Medulla oblongata (tissue), 1 donor: ENCODE measurements at regions not wholly inside any gene's neighbourhood (a gene's known extent, or its start where the extent isn't known, plus 50 kb on each side); places are given as distances from the start of the nearest gene placed in this dataset.

Experiments
- DNase-seq: peaks from one replicate; pipeline ENCODE4 v3.0.0-alpha.2; 2015; ENCODE audit errors: extremely low spot score

DNA sequence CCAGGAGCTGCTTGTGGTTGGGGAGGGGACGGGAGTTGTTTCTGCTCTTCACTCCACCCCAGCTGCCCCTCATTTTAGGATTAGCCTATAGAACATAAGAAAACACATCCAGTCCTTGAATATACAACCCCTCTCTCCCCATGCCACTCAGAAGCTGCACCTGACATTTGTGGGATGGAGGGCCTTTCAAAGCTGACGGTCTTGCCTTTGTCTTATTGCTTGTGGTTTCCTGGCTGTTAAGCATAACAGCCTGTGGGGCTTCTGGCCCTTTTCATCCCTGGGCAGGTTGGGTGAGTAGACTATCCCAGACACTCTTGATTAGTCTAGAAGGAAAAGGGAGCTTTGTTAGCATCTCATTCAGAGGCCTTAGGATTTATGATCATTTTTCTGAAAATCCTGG is 407.6 kb upstream of the BOD1L1 start:
- no peak for DNase-seq

GRCh38 chr4:14043203-14043602 is 415.7 kb upstream of the BOD1L1 start:
- DNase-seq: no peak

GRCh38 chr4:14046642-14047041 is 419.1 kb upstream of the BOD1L1 start:
- no peak for DNase-seq

- no peak for DNase-seq
These were observed 420.3 kb upstream of the BOD1L1 start for GRCh38 chr4:14047840-14048239.

DNA sequence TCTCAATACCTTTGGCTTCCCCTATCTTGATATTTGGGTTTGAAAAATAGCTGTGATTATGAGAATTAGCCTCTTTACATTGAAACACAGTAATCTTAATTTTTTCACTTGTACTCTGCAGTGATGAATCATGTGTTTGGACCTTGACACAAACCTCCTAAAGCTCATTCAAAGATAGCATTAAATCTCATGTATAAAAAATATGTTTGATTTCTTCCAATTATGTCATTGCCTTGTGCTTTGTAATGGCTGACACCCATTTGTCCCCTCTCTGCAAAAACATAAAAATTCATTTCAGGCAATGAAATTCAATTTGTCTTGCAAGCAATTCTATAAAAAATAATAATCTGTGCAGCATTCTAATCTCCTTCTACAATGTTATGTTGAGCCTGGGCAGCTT is 422.4 kb upstream of the BOD1L1 start:
- DNase-seq: no peak

GRCh38 chr4:14053291-14053690 is 425.8 kb upstream of the BOD1L1 start:
- no peak for DNase-seq

- DNase-seq: no peak
These were observed 426.9 kb upstream of the BOD1L1 start for GRCh38 chr4:14054391-14054790.

DNA sequence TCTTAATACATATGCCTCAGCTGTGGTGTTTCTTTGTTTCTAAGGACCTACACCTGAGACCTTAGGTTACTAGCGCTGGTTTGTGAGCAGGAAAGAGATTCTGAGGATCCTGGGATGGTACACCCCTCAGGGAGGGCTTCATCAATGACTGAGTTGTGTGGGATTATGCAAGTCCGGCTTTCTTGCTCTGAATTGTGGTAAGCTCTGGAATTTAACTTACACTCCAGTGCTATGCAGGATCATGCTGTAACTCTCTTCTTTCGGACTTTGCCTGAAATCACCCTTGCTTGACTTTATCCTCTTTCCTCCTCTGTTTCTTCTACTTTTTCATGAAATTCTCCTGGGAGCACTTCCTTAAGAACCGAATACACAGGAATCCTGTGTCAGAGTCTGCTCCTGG is 431.5 kb upstream of the BOD1L1 start:
- no peak for DNase-seq

- no peak for DNase-seq
These were observed 437.5 kb upstream of the BOD1L1 start for GRCh38 chr4:14064984-14065383.

DNA sequence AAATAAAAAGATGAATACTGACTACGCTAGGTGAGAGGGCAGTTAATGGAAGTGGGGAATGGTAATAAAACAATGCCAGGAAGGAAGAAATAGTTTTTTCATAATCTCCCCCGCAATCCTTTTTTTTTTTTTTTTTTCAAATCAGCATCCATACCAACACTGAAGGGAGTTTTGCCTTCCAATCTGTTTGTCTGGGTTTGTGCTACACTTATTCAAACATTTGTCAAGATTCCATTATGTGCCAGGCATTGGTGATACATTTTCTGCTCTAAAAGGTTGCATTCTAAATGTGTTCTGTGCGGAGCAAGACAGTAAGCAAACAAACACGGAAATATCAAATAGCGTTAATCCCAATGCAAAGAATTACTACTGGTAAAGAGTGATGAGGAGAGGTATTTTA is 437.9 kb upstream of the BOD1L1 start:
- DNase-seq: no peak

DNA sequence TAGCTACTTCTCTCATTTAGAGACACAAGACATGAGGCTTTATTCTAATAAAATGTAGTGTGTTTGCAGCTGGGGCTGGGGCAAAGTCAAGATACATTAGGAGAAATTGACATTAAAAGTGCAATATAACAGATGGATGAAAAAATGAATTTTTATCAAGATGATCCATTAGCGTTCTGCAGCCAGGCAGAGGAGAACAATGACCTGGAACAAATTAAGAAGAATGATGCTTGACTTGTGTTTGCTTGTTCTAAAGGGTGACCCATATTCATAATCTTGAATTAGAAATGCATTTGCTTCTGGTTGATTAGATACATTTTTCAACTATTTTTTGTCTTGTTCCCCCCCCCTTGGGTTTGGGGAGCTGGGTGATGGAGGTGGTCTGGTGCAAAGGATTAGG is 439.5 kb upstream of the BOD1L1 start:
- DNase-seq: no peak

DNA sequence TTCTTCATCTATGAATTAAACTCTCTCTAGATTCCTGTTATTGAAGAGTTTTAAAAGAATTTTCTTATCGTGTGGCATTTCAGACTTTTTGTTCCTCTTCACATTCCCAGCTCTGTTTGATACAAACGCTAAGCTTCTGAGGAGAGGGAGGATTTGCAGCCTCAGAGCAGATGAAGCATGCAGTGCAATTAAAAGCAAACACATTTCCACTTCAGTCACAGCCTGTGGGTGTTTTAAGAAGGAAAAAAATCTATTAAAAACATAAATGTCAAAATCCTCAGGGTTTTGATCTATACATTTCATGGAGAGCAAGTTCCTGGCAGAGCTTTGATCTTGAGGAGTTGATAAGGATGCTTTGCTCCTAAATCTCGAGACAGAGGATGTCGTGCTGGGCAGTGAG is 442.4 kb upstream of the BOD1L1 start:
- no peak for DNase-seq

- DNase-seq: no peak
These were observed 442.9 kb upstream of the BOD1L1 start for GRCh38 chr4:14070289-14070880.

DNA sequence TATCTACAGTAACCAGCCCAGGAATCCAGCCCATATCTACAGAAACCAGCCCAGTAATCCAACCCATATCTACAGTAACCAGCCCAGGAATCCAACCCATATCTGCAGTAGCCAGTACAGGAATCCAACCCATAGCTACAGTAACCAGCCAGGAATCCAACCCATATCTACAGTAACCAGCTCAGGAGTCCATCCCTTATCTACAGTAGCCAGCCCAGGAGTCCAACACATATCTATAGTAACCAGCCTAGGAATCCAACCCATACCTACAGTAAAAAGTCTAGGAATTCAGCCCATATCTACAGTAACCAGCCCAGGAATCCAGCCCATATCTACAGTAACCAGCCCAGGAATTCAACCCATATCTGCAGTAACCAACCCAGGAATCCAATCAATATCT is 445.0 kb upstream of the BOD1L1 start:
- no peak for DNase-seq

- no peak for DNase-seq
These were observed 449.3 kb upstream of the BOD1L1 start for GRCh38 chr4:14076776-14077175.

- DNase-seq: no peak
These were observed 450.8 kb upstream of the BOD1L1 start for GRCh38 chr4:14078326-14078725.

DNA sequence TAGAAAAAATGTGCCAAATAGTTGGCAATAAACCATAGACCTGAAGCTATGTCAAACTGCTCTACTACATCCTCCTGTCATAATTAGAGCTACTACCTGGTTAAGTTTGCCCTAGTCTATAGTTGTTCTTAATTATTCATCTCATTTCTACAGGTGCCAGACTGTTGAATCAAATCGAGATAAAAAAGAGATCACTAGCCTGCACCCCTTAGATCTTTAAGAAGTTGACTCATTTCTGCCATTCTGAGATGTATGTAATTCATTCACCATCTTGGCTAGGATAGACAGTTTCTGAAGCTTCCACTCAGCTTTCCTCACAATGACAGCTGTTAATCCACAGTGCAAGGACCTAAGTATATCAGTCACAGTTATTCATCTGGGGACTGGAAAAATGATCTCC is 452.1 kb upstream of the BOD1L1 start:
- DNase-seq: no peak

DNA sequence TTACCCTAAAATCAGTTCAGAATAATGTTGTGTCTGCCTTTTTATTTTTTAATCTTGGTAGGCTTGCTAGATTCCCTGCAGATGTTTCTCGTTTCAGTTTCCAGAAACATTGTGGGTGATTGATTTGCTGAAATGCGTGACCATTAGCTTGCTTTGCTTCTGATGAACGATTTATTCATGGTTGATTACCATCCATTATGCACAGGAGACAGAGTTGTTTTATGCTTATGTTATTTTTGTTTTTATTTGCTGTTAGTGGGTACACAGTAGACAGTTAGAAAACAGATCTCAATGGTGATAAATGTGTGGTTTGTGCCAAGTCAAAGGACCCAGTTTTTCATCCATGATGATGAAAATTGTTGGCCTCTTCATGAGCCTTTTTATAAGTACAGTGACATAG is 455.6 kb upstream of the BOD1L1 start:
- DNase-seq: no peak

- DNase-seq: no peak
These were observed 457.1 kb upstream of the BOD1L1 start for GRCh38 chr4:14084598-14084997.

GRCh38 chr4:14087459-14087858 is 459.9 kb upstream of the BOD1L1 start:
- no peak for DNase-seq

- no peak for DNase-seq
These were observed 460.4 kb upstream of the BOD1L1 start for GRCh38 chr4:14087921-14088320.

DNA sequence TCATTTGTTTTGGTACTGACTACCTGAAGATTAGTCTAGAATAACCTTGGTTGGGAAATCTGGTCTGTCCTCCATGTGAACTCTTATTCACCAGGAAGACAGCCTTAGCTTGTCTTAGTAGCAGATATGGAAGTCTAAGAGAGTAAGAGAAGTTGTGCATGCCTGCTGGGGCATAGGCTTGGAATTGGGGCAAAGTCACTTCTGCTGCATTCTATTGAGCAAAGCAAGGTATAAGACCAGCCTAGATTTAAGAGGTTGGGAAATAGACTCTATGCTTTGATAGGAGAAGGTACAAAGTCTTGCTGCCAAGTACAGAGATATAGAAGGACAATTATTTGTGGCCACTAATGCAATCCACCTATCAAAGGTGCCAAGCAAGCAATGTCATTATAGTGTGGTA is 464.0 kb upstream of the BOD1L1 start:
- no peak for DNase-seq

DNA sequence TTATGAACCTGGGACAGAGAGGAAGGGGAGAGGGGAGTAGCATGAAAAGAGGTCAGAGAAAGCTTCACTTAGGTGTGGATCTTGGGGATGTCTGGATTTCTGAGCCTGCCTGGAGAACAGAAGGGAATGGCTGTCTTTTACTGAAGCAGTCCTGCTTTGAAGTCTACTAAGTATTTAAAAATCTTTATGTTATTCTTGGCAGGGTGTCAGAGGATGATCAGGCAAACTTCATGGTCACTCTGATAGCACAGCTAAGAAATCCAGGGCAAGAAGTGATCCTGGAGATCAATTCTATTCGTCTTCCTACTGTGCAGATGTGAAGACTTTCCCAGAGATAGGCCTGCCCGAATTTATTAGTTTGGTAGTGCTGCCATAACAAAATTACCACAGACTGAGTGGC is 464.4 kb upstream of the BOD1L1 start:
- DNase-seq: no peak

DNA sequence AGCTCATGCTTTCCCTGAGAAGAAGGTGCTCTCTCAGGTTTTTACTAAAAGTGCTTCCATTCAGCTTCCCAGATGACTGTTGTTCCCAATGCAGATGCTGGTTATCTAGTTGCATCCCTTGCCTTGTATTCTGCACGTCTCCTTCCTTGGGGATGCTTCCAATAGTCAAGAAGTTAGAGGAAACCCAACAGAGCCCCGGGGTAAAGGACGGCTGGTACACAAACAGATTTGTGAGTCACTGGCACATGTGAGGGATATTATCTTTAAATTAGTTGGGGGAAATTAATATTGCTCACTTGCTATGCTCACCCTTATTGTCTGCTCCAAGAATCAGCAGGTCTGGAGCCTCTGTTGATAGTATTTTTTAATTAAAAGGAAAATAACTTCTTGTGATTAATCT is 465.2 kb upstream of the BOD1L1 start:
- DNase-seq: no peak

GRCh38 chr4:14095831-14096230 is 468.3 kb upstream of the BOD1L1 start:
- DNase-seq: no peak
